Thoracic aorta (tissue), 2 donors: ENCODE measurements at regions not wholly inside any gene's neighbourhood (a gene's known extent, or its start where the extent isn't known, plus 50 kb on each side); places are given as distances from the start of the nearest gene placed in this dataset.
"Not testable (repeated sequence)": the region's sequence is repeated elsewhere in the genome, so short reads cannot be mapped to it uniquely, and the experiment has no call there.

Experiments used
- ATAC-seq: fragments of 150-250 bp; one replicate; pipeline ENCODE4 v1.8.0; 2017; ENCODE audit warnings: low read depth; ENCODE audit not compliant: insufficient number of reproducible peaks, low FRiP score
- DNase-seq: peaks from one replicate; pipeline ENCODE4 v3.0.0-alpha.2; 2020; ENCODE audit warnings: low spot score
- H3K27ac ChIP-seq, 2 donors: fragments of 200-600 bp; sonication (generic); 1 replicate in 1 of 2; 2 replicates in 1 of 2; pipeline ENCODE4 v1.5.1; 2016; ENCODE audit warnings: mild to moderate bottlenecking in 2 of 2, moderate library complexity in 2 of 2
- H3K27me3 ChIP-seq: fragments of 200-600 bp; sonication (generic); replicated peaks from 2 replicates; pipeline ENCODE4 v1.6.0; 2016; ENCODE audit warnings: mild to moderate bottlenecking; ENCODE audit not compliant: insufficient read depth
- H3K36me3 ChIP-seq: fragments of 200-600 bp; sonication (generic); one replicate; pipeline ENCODE4 v1.5.1; 2016
- H3K4me1 ChIP-seq, 2 donors: fragments of 200-600 bp; sonication (generic); 1 replicate in 1 of 2; 2 replicates in 1 of 2; pipeline versions ENCODE4 v1.5.1 to v1.6.0; 2016; ENCODE audit warnings: low read depth in 2 of 2, mild to moderate bottlenecking in 1 of 2; ENCODE audit not compliant: control insufficient read depth in 1 of 2
- H3K4me3 ChIP-seq: fragments of 200-600 bp; sonication (generic); 2 replicates; pipeline ENCODE4 v1.5.1; 2016; ENCODE audit warnings: mild to moderate bottlenecking
- H3K9me3 ChIP-seq: fragments of 200-600 bp; sonication (generic); 2 replicates; pipeline ENCODE4 v1.5.1; 2016

DNA sequence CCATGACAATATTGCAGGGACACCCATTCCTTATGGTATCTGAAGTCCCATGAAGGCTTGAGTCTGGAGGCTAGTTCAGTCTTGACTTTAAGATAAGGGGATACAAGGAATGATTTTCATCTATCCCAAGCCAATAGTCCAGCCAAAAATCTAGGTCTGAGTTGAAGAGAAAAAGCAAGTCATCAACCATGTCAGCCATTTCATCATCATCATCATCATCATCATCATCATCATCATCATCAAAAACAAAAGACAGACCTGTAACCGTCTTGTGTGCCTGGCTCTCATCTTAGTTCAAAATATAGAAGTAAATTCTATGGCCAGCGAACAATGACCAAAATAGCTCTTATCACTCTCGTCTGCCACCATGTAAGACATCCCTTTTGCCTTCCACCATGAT is 59.5 kb upstream of the FAM90A26 start:
- not testable (repeated sequence) for H3K4me1 ChIP-seq, H3K36me3 ChIP-seq, ATAC-seq, DNase-seq, H3K27me3 ChIP-seq, H3K9me3 ChIP-seq, H3K4me3 ChIP-seq, H3K27ac ChIP-seq

DNA sequence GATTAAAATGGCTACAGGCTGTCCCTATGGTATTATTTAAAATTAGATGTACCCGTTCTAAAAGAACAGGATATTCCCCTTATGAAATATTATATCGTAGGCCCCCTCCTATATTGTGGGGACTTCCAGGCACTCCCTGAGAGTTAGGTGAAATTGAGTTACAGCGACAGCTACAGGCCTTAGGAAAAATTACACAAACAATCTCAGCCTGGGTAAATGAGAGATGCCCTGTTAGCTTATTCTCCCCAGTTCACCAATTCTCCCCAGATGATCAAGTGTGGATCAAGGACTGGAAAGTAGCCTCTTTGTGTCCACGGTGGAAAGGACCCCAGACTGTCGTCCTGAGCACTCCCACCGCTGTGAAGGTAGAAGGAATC is 67.1 kb upstream of the FAM90A26 start:
- ATAC-seq, DNase-seq, H3K9me3 ChIP-seq, H3K36me3 ChIP-seq, H3K27me3 ChIP-seq, H3K4me1 ChIP-seq, H3K4me3 ChIP-seq, H3K27ac ChIP-seq: not testable (repeated sequence)

DNA sequence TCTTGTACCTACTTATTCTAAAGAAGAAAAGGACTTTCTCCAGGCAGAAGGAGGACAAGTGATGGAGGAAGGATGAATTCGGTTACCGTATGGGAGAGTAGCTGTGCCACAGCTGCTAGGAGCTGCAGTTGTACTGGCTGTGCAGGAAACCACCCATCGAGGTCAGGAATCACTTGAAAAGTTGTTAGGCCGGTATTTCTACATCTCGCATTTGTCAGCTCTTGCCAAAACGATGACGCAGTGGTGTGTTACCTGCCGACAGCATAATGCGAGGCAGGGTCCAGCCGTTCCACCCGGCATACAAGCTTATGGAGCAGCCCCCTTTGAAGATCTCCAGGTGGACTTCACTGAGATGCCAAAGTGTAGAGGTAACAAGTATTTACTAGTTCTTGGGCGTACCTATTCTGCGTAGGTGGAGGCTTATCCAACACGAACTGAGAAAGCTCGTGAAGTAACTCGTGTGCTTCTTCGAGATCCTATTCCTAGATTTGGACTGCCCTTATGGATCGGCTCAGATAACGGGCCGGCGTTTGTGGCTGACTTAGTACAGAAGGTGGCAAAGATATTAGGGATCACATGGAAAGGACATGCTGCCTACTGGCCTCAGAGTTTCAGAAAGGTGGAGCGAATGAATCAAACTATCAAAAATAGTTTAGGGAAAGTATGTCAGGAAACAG is 67.6 kb upstream of the FAM90A26 start:
- H3K4me3 ChIP-seq, H3K27ac ChIP-seq, DNase-seq, H3K9me3 ChIP-seq, H3K4me1 ChIP-seq, H3K27me3 ChIP-seq, H3K36me3 ChIP-seq, ATAC-seq: not testable (repeated sequence)

GRCh38 chr4:9096330-9096729 is 73.9 kb upstream of the FAM90A26 start:
- DNase-seq, H3K9me3 ChIP-seq, H3K27ac ChIP-seq, H3K36me3 ChIP-seq, ATAC-seq, H3K27me3 ChIP-seq, H3K4me1 ChIP-seq, H3K4me3 ChIP-seq: not testable (repeated sequence)

DNA sequence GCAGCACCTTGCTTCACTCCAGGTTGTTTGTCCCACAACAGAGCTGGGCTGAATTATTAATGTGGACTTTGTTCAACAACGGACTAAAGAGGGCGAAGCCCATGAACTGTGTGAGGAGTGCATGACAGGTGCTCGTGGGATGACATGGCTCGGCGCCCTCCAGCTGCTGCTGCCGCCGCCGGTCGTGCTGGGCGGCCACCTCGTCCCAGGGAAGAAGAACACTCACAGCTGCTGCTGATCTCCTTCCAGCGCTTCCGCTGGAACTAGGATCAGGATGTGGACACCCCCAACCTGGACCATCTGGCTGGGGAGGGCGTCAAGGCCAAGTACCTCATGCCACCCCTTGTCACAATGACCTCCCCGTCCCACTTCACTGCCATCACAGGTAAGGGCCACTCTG is 91.4 kb upstream of the FAM90A26 start:
- not testable (repeated sequence) for H3K36me3 ChIP-seq, H3K4me1 ChIP-seq, H3K27ac ChIP-seq, DNase-seq, H3K4me3 ChIP-seq, ATAC-seq, H3K27me3 ChIP-seq, H3K9me3 ChIP-seq

DNA sequence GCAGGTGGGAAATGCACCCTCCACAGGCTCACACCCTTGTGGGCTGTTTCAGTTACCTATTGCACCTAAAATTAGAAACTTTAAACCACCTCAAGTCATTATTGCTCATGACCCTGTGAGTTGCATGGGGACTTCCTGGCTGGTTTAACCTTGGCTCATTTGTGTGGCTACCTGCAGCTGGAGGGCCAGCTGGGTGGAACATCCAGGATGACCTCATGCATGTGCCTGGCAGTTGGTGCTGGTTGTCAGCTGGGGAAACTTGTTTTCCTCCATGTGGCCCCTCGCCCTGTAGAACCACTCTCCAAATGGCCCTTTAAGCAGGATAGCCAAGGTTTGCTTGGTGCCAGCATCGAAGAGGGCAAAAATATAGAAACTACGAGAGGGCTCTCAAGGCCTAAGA is 93.2 kb upstream of the FAM90A26 start:
- not testable (repeated sequence) for H3K4me3 ChIP-seq

DNA sequence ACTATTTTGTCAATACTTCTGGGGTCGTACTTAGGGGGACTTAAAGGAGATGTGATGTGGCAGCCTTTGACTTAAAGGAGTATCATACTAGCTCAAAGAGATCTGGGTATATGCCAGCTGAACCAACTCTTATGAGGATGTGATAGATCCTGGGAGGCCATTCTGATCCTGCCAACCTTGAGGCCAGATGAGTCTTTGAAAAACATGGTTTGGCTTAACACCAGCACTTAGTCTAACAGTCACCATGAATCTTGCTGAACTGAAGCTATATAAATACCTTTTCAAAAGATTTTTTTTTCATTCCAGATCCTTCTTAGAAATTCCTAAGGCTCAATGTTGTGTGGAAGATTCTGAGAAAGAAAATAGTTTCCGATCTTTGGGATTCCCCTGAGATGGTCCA is 93.7 kb upstream of the FAM90A26 start:
- not testable (repeated sequence) for H3K27me3 ChIP-seq, ATAC-seq, DNase-seq

More for the DNA sequence above, 93.2 kb upstream of the FAM90A26 start:
- not testable (repeated sequence) for H3K4me1 ChIP-seq, H3K27ac ChIP-seq, H3K9me3 ChIP-seq, H3K27me3 ChIP-seq, DNase-seq, H3K36me3 ChIP-seq, ATAC-seq

GRCh38 chr4:9073371-9073770 is 96.8 kb upstream of the FAM90A26 start:
- H3K27ac ChIP-seq, H3K4me3 ChIP-seq, DNase-seq, ATAC-seq, H3K36me3 ChIP-seq, H3K27me3 ChIP-seq, H3K9me3 ChIP-seq, H3K4me1 ChIP-seq: not testable (repeated sequence)

More for the DNA sequence above, 93.7 kb upstream of the FAM90A26 start:
- H3K4me3 ChIP-seq, H3K4me1 ChIP-seq, H3K27ac ChIP-seq, H3K9me3 ChIP-seq, H3K36me3 ChIP-seq: not testable (repeated sequence)

- H3K36me3 ChIP-seq, H3K27ac ChIP-seq, DNase-seq, H3K4me3 ChIP-seq, ATAC-seq, H3K4me1 ChIP-seq, H3K27me3 ChIP-seq, H3K9me3 ChIP-seq: not testable (repeated sequence)
Observed at GRCh38 chr4:9072521-9073220, 97.5 kb upstream of the FAM90A26 start.

DNA sequence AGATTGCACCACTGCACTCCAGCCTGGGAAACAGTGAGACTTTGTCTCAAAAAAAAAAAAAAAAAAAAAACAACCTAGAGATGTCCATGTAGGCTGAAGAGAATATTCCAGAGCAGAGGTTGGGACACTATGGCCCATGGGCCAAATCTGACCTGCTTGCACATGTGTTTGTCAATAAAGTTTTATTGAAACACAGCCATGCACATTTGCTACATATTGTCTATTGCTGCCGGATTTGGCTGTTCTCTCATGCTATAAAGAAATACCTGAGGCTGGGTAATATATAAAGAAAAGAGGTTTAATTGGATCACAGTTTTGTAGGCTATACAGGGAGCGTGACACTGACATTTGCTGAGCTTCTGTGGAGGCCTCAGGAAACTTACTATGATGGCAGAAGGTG is 102.3 kb upstream of the FAM90A26 start:
- H3K9me3 ChIP-seq, H3K4me1 ChIP-seq, DNase-seq, H3K27me3 ChIP-seq, H3K36me3 ChIP-seq, H3K4me3 ChIP-seq, H3K27ac ChIP-seq, ATAC-seq: not testable (repeated sequence)

DNA sequence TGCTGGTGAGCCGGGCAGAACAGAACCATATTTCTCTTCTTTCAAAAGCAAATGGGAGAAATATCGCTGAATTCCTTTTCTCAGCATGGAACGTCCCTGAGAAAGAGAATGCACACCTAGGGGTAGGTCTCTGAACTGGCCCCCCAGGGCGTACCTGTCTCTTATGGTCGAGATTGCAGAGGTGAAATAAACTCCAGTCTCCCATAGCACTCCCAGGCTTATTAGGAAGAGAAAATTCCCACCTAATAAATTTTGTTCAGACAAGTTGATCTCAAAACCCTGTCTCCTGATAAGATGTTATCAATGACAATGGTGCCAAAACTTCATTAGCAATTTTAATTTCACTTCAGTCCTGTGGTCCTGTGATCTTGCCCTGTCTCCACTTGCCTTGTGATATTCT is 106.6 kb upstream of the FAM90A26 start:
- not testable (repeated sequence) for H3K4me1 ChIP-seq, H3K4me3 ChIP-seq, H3K27me3 ChIP-seq, H3K27ac ChIP-seq, H3K36me3 ChIP-seq, DNase-seq, ATAC-seq, H3K9me3 ChIP-seq

- not testable (repeated sequence) for H3K9me3 ChIP-seq, H3K4me3 ChIP-seq, H3K27me3 ChIP-seq, DNase-seq, ATAC-seq, H3K27ac ChIP-seq, H3K4me1 ChIP-seq, H3K36me3 ChIP-seq
Observed at GRCh38 chr4:9024866-9025265, 145.3 kb upstream of the FAM90A26 start.

DNA sequence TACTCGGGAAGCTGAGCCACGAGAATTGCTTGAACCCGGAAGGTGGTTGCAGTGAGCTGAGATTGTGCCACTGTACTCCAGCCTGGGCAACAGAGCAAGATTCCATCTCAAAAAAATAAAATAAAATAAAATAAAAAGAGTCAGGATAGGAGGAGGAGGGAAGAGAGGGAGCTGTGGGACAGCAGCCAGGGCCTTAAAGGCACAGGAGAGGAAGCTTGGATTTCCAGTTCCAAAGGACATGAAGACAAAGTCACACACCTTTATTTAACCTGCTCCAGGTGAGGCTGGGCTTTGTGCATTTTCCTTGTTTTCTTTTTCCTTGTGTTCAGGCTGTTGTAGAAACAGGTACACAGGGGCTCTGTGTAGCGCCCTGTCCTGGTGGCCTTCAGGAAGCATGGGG is 138.2 kb upstream of the HMX1 start:
- not testable (repeated sequence) for H3K36me3 ChIP-seq, H3K4me1 ChIP-seq, H3K27me3 ChIP-seq, H3K27ac ChIP-seq, DNase-seq, ATAC-seq, H3K4me3 ChIP-seq, H3K9me3 ChIP-seq
